ENCODE measurements at regions not wholly inside any gene's neighbourhood (a gene's known extent, or its start where the extent isn't known, plus 50 kb on each side); places are given as distances from the start of the nearest gene placed in this dataset.

- H3K27me3 ChIP-seq (ENCODE audit: control insufficient read depth, insufficient read depth, low read length): peaks cover 12% of the 10 kb centered on the region
- POLR2A ChIA-PET (ENCODE audit: unreplicated experiment): no interaction called here
- H4K5ac ChIP-seq (ENCODE audit: low read depth, low read length): no peak overlapping the region
- H2BK20ac ChIP-seq (ENCODE audit: low read depth, low read length): no peak overlapping the region
- H4K8ac ChIP-seq (ENCODE audit: low read depth in 2 of 2, low read length in 2 of 2): no peak overlapping the region
- H2BK15ac ChIP-seq (ENCODE audit: low read depth, low read length): no peak overlapping the region
- intact Hi-C loops (cut with micrococcal nuclease): no loop called here
- H3K9ac ChIP-seq (ENCODE audit: low read depth, low read length): no peak overlapping the region
- ATAC-seq (ENCODE audit: low read depth) (no peak), DNase-seq (no peak)
- no peaks in the 10 kb centered on the region; the same call in 1 of the 2 replicates for H3K9me1 ChIP-seq (ENCODE audit: insufficient read depth, low read length)
- no peak overlapping the region for H2AK5ac ChIP-seq (ENCODE audit: low read depth, low read length)
- no TSS peak for BruUV-seq (replicated peaks)
- no peak overlapping the region for H3K4me2 ChIP-seq (ENCODE audit: low read depth, low read length)
- dilution Hi-C loops (cut with HindIII; ENCODE audit: low sequenced_read_pairs, unreplicated experiment): no loop called here
- CTCF ChIA-PET: no interaction called here
- no peak for TF ChIP-seq RFX5 (IDR thresholded peaks at IDR 0.05; ENCODE audit: low read depth, low read length)
- no peak for TF ChIP-seq FOS (IDR thresholded peaks at IDR 0.05; ENCODE audit: low read depth, low read length)
- TF ChIP-seq CHD1 (IDR thresholded peaks at IDR 0.05; ENCODE audit: low read depth, low read length): no peak
- TF ChIP-seq BHLHE40 (IDR thresholded peaks at IDR 0.05; ENCODE audit: low read depth, low read length): no peak
- TF ChIP-seq MAFK (IDR thresholded peaks at IDR 0.05; ENCODE audit: low read depth, low read length): no peak
- in situ Hi-C loops (cut with MboI; ENCODE audit: low sequenced_read_pairs): no loop called here
- no peaks in the 10 kb centered on the region for H3K9me3 ChIP-seq (ENCODE audit: control insufficient read depth, insufficient read depth, low read length)
- no peak overlapping the region for H2BK5ac ChIP-seq (ENCODE audit: low read depth, low read length, poor library complexity, severe bottlenecking)
- no peak overlapping the region for H3K27ac ChIP-seq (ENCODE audit: insufficient read depth, low read length)
- no peak overlapping the region for H2BK120ac ChIP-seq (ENCODE audit: low read depth, low read length)
- WGBS, 2 experiments (ENCODE audit: extremely low coverage in 2 of 2, insufficient read length in 1 of 2): 97% methylated on average over 5 of the region's 8 CpGs; no CpG with 5 or more reads in 1 of the 2 experiments
- no peaks in the 10 kb centered on the region for H3K79me1 ChIP-seq (ENCODE audit: low read depth in 1 of 2, low read length in 2 of 2)
- no peak overlapping the region for H3K56ac ChIP-seq (ENCODE audit: extremely low read depth, insufficient read depth, low read length)
- no peak overlapping the region for H2AFZ ChIP-seq (replicated peaks; ENCODE audit: low read length, poor library complexity)
- H2AK9ac ChIP-seq (replicated peaks; ENCODE audit: low read depth, low read length, poor library complexity): no peak overlapping the region
- no peak overlapping the region for H3K23ac ChIP-seq (ENCODE audit: low read depth, low read length)
- no peak overlapping the region for H3K4me3 ChIP-seq (ENCODE audit: insufficient read depth, low read depth, low read length)
- no peak overlapping the region for H3K18ac ChIP-seq (ENCODE audit: low read depth, low read length)
- no peak overlapping the region for H4K91ac ChIP-seq (ENCODE audit: insufficient read depth, low read depth, low read length)
- H3K36me3 ChIP-seq (ENCODE audit: control insufficient read depth, insufficient read depth, low read length): no peaks in the 10 kb centered on the region
- no peaks in the 10 kb centered on the region for H4K20me1 ChIP-seq (ENCODE audit: insufficient read depth, low read length)
- peaks cover 8% of the 10 kb centered on the region; the same call in 1 of the 2 replicates for H3K4me1 ChIP-seq (ENCODE audit: control insufficient read depth, insufficient read depth, low read length)
- H3K4ac ChIP-seq (ENCODE audit: low read depth, low read length): no peak overlapping the region
- no peak overlapping the region for H3K14ac ChIP-seq (replicated peaks; ENCODE audit: low read depth, low read length)
These were observed 103.3 kb upstream of the SLC6A6 start for GRCh38 chr3:14298991-14299555.
